Loucy (cell line): ENCODE measurements at regions not wholly inside any gene's neighbourhood (a gene's known extent, or its start where the extent isn't known, plus 50 kb on each side); places are given as distances from the start of the nearest gene placed in this dataset.

Source experiments
- H2AFZ ChIP-seq: fragments of 200-600 bp; sonication (generic); 2 replicates; pipeline ENCODE4 v1.6.0; 2016; ENCODE audit warnings: antibody characterized with exemption, mild to moderate bottlenecking, low read length, moderate library complexity
- H3F3A ChIP-seq: fragments of 200-600 bp; 2 replicates; pipeline ENCODE4 v1.6.0; 2016; ENCODE audit warnings: antibody characterized with exemption, low read depth, mild to moderate bottlenecking
- H3K27me3 ChIP-seq: fragments of 200-600 bp; sonication (generic); 2 replicates; pipeline ENCODE4 v1.6.1; 2014; ENCODE audit warnings: low read length, mild to moderate bottlenecking; ENCODE audit not compliant: insufficient read depth, poor library complexity, severe bottlenecking
- H3K36me3 ChIP-seq: fragments of 200-600 bp; sonication (generic); 2 replicates; pipeline ENCODE4 v1.6.1; 2016; ENCODE audit warnings: low read length; ENCODE audit not compliant: insufficient read depth
- H3K4me1 ChIP-seq: fragments of 200-600 bp; sonication (generic); 2 replicates; pipeline ENCODE4 v1.5.1; 2014; ENCODE audit warnings: low read length, mild to moderate bottlenecking; ENCODE audit not compliant: insufficient read depth, poor library complexity, severe bottlenecking
- H3K4me2 ChIP-seq: fragments of 200-600 bp; sonication (generic); 2 replicates; pipeline ENCODE4 v1.6.0; 2014; ENCODE audit warnings: antibody characterized with exemption, low read length, low read depth, mild to moderate bottlenecking; ENCODE audit not compliant: poor library complexity, severe bottlenecking
- H3K4me3 ChIP-seq: fragments of 200-600 bp; sonication (generic); 2 replicates; pipeline ENCODE4 v1.5.1; 2014; ENCODE audit warnings: low read length, mild to moderate bottlenecking, mixed read lengths; ENCODE audit not compliant: poor library complexity, severe bottlenecking
- H3K79me2 ChIP-seq: fragments of 200-600 bp; sonication (generic); 2 replicates; pipeline ENCODE4 v1.6.1; 2014; ENCODE audit warnings: low read length; ENCODE audit not compliant: insufficient read depth
- H3K9ac ChIP-seq: fragments of 200-600 bp; sonication (generic); 2 replicates; pipeline ENCODE4 v1.6.0; 2014; ENCODE audit warnings: mild to moderate bottlenecking, low read depth, low read length, moderate library complexity; ENCODE audit not compliant: poor library complexity, severe bottlenecking
- H3K9me2 ChIP-seq: fragments of 200-600 bp; sonication (generic); replicated peaks from 2 replicates; pipeline ENCODE4 v1.6.1; 2016; ENCODE audit warnings: low read depth, low read length, mixed read lengths
- H3K9me3 ChIP-seq: fragments of 200-600 bp; sonication (generic); 2 replicates; pipeline ENCODE4 v1.6.1; 2014; ENCODE audit warnings: mild to moderate bottlenecking, antibody characterized with exemption, low read length, low read depth; ENCODE audit not compliant: insufficient read depth
- H4K20me1 ChIP-seq: fragments of 200-600 bp; sonication (generic); 2 replicates; pipeline ENCODE4 v1.6.0; 2014; ENCODE audit warnings: antibody characterized with exemption, low read length, mild to moderate bottlenecking; ENCODE audit not compliant: insufficient read depth, poor library complexity, severe bottlenecking
- EZH2phosphoT487 ChIP-seq: fragments of 200-600 bp; IDR thresholded peaks from 2 replicates; pipeline ENCODE4 v1.6.1; 2018; ENCODE audit warnings: antibody characterized with exemption, mild to moderate bottlenecking, moderate library complexity, borderline replicate concordance
- TF ChIP-seq, protein P1 (sequence below): fragments of 200-600 bp; sonication (generic); conservative IDR thresholded peaks from 2 replicates; pipeline ENCODE4 v1.5.1; 2014; ENCODE audit warnings: mild to moderate bottlenecking, antibody characterized with exemption, low read length

- Histone ChIP-seq H3K79me2 (no peaks in the 10 kb centered on the region), H3K27me3 (no peaks in the 10 kb centered on the region), H3K4me3 (no peak overlapping the region), H3K4me1 (no peaks in the 10 kb centered on the region), H2AFZ (no peak overlapping the region), H3K4me2 (no peak overlapping the region), H3K9ac (no peak overlapping the region), H3F3A (no peaks in the 10 kb centered on the region), H3K9me3 (no peaks in the 10 kb centered on the region), H3K36me3 (no peaks in the 10 kb centered on the region), H4K20me1 (no peaks in the 10 kb centered on the region), H3K9me2 (no peaks in the 10 kb centered on the region)
- TF ChIP-seq, protein P1, sequence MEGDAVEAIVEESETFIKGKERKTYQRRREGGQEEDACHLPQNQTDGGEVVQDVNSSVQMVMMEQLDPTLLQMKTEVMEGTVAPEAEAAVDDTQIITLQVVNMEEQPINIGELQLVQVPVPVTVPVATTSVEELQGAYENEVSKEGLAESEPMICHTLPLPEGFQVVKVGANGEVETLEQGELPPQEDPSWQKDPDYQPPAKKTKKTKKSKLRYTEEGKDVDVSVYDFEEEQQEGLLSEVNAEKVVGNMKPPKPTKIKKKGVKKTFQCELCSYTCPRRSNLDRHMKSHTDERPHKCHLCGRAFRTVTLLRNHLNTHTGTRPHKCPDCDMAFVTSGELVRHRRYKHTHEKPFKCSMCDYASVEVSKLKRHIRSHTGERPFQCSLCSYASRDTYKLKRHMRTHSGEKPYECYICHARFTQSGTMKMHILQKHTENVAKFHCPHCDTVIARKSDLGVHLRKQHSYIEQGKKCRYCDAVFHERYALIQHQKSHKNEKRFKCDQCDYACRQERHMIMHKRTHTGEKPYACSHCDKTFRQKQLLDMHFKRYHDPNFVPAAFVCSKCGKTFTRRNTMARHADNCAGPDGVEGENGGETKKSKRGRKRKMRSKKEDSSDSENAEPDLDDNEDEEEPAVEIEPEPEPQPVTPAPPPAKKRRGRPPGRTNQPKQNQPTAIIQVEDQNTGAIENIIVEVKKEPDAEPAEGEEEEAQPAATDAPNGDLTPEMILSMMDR = no peak
- TF ChIP-seq EZH2phosphoT487 = no peak
Measured at GRCh38 chr1:80462006-80462405, 1338.7 kb upstream of the ADGRL2 start.

DNA sequence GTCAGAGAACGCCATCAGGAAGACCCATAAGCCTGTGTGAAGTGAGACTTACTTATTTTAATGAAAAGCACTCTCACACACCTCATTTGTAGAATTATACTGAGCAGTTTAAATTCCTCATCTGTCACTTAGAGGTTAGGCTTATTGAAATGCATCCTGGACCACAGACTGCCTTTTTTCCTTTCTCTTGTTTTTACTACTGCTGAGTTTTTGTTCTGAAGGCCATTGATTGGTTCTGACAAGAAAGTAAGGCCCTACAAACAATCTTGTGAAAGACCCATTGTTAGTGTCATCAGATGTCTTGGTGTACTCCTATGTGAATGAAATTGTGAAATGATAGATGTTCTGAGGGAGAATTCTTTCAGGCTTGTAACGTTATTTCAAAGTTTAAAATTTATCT lies 1343.3 kb upstream of the ADGRL2 start:
- no peaks in the 10 kb centered on the region for H3K79me2 ChIP-seq
- TF ChIP-seq, protein P1 = no peak
- TF ChIP-seq EZH2phosphoT487 = no peak
- no peak overlapping the region for H2AFZ ChIP-seq
- H3K36me3 ChIP-seq = no peaks in the 10 kb centered on the region
- H3K4me3 ChIP-seq = no peak overlapping the region
- no peak overlapping the region for H3K4me2 ChIP-seq
- no peak overlapping the region for H3K9ac ChIP-seq
- H3K4me1 ChIP-seq = no peaks in the 10 kb centered on the region
- no peaks in the 10 kb centered on the region for H3K9me2 ChIP-seq
- H3K27me3 ChIP-seq = no peaks in the 10 kb centered on the region
- no peaks in the 10 kb centered on the region for H3K9me3 ChIP-seq
- no peaks in the 10 kb centered on the region for H4K20me1 ChIP-seq
- H3F3A ChIP-seq = no peaks in the 10 kb centered on the region

DNA sequence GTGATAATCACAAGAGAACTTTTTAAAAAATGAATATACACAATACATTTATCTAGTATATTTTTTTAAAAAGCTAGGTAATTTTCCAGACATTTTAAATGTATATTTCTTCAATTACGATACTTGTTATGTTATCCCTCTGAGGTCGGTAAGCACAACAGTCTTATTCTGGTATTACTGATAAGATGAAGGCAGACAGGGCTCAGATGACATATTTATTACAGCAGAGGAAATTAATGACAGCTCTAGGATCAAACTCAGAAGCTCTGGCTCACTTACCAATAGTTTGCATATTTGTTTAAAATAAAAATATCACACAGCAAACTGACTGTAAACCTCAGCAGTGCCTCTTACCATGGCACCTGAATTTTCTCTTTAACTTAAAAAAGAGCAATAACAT lies 1347.0 kb upstream of the ADGRL2 start:
- H3K4me3 ChIP-seq = no peak overlapping the region

More for the DNA sequence above, 1347.0 kb upstream of the ADGRL2 start:
- TF ChIP-seq, protein P1 = no peak
- TF ChIP-seq EZH2phosphoT487 = no peak
- Histone ChIP-seq H3K9me3 (no peaks in the 10 kb centered on the region), H3K79me2 (no peaks in the 10 kb centered on the region), H3K9me2 (no peaks in the 10 kb centered on the region), H3F3A (no peaks in the 10 kb centered on the region), H3K36me3 (no peaks in the 10 kb centered on the region), H3K27me3 (no peaks in the 10 kb centered on the region), H4K20me1 (no peaks in the 10 kb centered on the region), H3K9ac (no peak overlapping the region), H3K4me2 (no peak overlapping the region), H3K4me1 (no peaks in the 10 kb centered on the region), H2AFZ (no peak overlapping the region)
